ENCODE measurements at regions not wholly inside any gene's neighbourhood (a gene's known extent, or its start where the extent isn't known, plus 50 kb on each side); places are given as distances from the start of the nearest gene placed in this dataset.

DNA sequence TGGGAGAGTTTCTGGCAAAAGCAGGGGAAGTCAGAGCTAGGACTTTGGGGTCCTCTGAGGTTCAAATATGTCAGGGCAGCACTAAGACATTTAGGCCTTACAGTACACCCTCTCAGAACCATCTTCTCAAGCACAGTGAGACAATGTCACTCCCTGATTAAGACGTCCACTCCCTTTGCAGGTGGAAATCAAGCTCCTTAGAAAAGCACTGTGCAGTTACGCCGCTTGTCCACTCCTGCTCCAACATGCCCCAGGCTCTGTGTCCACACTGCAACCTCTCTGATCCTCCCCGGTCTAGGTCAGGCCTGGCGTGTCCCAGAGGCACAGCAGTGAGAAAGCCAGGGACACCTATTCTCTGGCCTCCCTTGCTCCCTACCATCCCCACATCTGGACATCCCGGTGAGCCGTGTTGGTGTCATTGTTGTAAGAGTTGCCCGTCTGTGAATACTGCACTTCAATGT is 528.6 kb upstream of the ID2 start:
- Histone ChIP-seq H3K36me3 (no peaks in the 10 kb centered on the region), H3K27ac (no peak overlapping the region), H3K27me3 (no peaks in the 10 kb centered on the region), H3K4me3 (replicated peaks in 1 of 3) (no peak overlapping the region), H3K4me1 (no peaks in the 10 kb centered on the region), H3K9me3 (no peaks in the 10 kb centered on the region)
- intact Hi-C loops (cut with DNase I) = no loop called here
- whole genome bisulfite sequencing, 2 donors = 97 to 98% methylated on average over 8 of the region's 8 CpGs
- no peak for DNase-seq
- TF ChIP-seq, protein P1, sequence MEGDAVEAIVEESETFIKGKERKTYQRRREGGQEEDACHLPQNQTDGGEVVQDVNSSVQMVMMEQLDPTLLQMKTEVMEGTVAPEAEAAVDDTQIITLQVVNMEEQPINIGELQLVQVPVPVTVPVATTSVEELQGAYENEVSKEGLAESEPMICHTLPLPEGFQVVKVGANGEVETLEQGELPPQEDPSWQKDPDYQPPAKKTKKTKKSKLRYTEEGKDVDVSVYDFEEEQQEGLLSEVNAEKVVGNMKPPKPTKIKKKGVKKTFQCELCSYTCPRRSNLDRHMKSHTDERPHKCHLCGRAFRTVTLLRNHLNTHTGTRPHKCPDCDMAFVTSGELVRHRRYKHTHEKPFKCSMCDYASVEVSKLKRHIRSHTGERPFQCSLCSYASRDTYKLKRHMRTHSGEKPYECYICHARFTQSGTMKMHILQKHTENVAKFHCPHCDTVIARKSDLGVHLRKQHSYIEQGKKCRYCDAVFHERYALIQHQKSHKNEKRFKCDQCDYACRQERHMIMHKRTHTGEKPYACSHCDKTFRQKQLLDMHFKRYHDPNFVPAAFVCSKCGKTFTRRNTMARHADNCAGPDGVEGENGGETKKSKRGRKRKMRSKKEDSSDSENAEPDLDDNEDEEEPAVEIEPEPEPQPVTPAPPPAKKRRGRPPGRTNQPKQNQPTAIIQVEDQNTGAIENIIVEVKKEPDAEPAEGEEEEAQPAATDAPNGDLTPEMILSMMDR (IDR thresholded peaks at IDR 0.05) = no peak
- no peak for TF ChIP-seq POLR2A (IDR thresholded peaks at IDR 0.05)

DNA sequence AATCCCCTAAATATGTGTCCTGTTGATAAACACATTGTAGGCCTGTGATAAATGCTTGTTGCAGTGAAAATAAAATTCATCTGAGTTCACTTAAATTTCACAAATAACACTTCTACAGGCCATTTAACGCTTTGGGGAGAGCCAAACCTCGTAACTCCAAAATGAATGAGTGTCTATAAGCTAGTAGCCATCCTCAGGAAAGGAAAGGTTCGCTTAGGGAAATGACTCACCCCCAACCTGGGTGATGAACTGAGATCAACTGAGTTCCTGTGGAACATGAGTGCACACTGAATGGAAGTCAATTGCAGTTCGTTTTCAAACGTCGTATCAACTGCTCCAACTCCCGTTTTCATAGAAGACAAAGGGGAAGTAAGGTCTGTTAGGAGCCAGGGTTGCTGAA is 527.6 kb upstream of the ID2 start:
- TF ChIP-seq, protein P1 (IDR thresholded peaks at IDR 0.05) = no peak
- TF ChIP-seq POLR2A (IDR thresholded peaks at IDR 0.05) = no peak
- DNase-seq = no peak
- Histone ChIP-seq H3K9me3 (no peaks in the 10 kb centered on the region), H3K27me3 (no peaks in the 10 kb centered on the region), H3K36me3 (no peaks in the 10 kb centered on the region), H3K4me3 (replicated peaks in 1 of 3) (no peak overlapping the region), H3K4me1 (no peaks in the 10 kb centered on the region), H3K27ac (no peak overlapping the region)
- WGBS, 2 donors = 82 to 90% methylated on average over 7 of the region's 7 CpGs
- intact Hi-C loops (cut with DNase I) = no loop called here

DNA sequence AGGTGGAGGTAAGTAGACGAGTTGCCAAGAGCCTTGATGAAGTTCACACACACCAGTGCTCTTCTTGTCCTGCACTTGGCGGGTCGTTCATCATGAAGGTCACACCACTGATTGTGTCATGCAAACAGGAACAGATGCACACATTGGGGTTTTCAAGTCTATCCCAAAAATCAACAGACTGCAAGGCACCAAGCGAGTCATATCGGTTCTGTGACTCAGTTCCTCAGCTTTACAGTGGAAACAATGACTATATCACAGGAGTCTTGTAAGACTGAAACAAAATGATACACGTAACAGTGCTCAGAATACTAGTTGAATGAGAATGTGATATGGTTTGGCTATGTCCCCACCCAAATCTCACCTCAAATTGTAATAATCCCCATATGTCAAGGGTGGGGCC is 526.9 kb upstream of the ID2 start:
- Histone ChIP-seq H3K4me1 (no peaks in the 10 kb centered on the region), H3K27me3 (no peaks in the 10 kb centered on the region), H3K36me3 (no peaks in the 10 kb centered on the region), H3K9me3 (no peaks in the 10 kb centered on the region), H3K27ac (no peak overlapping the region), H3K4me3 (replicated peaks in 1 of 3) (no peak overlapping the region)
- 89 to 92% methylated on average over 6 of the region's 6 CpGs for WGBS, 2 donors
- TF ChIP-seq POLR2A (IDR thresholded peaks at IDR 0.05) = no peak
- TF ChIP-seq, protein P1 (IDR thresholded peaks at IDR 0.05) = no peak
- no peak for DNase-seq
- intact Hi-C loops (cut with DNase I) = no loop called here

DNA sequence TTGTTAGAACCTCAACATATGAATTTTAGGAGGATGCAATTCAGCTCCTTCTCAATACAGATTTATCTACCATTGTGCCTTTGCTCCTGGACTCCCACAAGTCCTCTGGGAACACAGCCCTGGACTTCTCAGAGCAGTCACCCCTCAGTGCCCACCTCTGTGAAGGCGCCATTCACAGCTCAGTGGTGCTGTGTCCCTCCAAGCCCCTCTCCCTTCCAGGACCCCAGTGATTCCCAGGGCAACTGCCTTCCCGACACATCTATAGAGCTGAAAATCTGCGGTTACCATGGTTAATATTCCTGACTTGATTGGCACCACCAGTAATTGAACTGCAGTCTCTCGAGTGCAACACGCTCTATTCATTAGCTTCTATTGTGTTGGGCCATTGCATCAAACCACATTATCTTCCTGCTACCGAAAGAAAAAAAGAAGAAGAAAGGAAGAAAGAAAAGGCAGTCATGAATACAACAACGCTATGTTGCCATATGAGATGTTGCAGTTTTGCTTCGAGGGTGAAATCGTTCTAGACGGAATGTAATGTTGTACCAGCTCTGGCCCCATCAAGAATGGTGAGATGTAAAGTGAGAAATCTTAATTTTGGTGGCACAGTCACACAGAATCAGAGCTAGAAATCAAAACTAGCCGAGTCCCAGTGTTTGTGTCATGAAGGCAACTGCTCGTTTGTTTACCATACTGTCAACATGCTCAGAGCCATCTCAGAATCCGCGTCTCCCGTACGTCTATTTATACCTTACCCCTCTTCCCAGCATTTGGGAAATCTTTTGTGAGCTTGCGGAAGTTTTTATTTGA is 524.0 kb upstream of the ID2 start:
- H3K27ac ChIP-seq = no peak overlapping the region
- intact Hi-C loops (cut with DNase I) = no loop called here
- H3K9me3 ChIP-seq = no peaks in the 10 kb centered on the region
- no peak for DNase-seq
- 96 to 97% methylated on average over 17 of the region's 17 CpGs for WGBS, 2 donors
- no peaks in the 10 kb centered on the region for H3K4me1 ChIP-seq
- no peaks in the 10 kb centered on the region for H3K36me3 ChIP-seq
- TF ChIP-seq POLR2A (IDR thresholded peaks at IDR 0.05) = no peak
- TF ChIP-seq, protein P1 (IDR thresholded peaks at IDR 0.05) = no peak
- H3K4me3 ChIP-seq (replicated peaks in 1 of 3) = no peak overlapping the region
- H3K27me3 ChIP-seq = no peaks in the 10 kb centered on the region

DNA sequence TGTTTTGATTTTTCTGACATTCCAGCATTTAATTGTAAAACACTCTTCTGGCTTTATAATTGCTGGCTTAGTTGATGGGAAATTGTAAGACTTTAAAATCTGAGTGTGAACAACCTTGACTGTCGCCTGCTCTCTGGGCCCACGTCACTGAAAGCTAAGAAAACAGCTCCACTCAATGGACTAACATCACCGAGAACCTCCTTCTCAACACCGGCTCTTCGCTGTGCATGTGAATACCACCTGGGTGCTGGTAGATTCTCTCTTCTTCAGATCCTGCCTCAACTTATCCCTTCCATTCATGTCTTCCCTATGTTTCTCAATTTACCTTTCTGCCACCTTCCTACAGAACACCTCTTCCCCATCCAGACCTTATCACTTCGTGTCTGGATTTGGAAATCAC is 523.1 kb upstream of the ID2 start:
- H3K27me3 ChIP-seq = no peaks in the 10 kb centered on the region

More for the DNA sequence above, 523.1 kb upstream of the ID2 start:
- Histone ChIP-seq H3K4me1 (no peaks in the 10 kb centered on the region), H3K4me3 (replicated peaks in 1 of 3) (no peak overlapping the region), H3K9me3 (no peaks in the 10 kb centered on the region), H3K27ac (no peak overlapping the region), H3K36me3 (no peaks in the 10 kb centered on the region)
- no peak for TF ChIP-seq POLR2A (IDR thresholded peaks at IDR 0.05)
- TF ChIP-seq, protein P1 (IDR thresholded peaks at IDR 0.05) = peak in 2 of 6 experiments; percentile 7 to 17
- peak; percentile 41 to 49 for DNase-seq
- intact Hi-C loops (cut with DNase I) = no loop called here
- 51 to 63% methylated on average over 6 of the region's 6 CpGs for WGBS, 2 donors
